Left lung (tissue), 4 donors: ENCODE measurements at regions not wholly inside any gene's neighbourhood (a gene's known extent, or its start where the extent isn't known, plus 50 kb on each side); places are given as distances from the start of the nearest gene placed in this dataset.

Experiments
- ATAC-seq: fragments of 200-7000 bp; cut with Tn5 transposase; one replicate; pipeline ENCODE4 v1.9.1; 2020; ENCODE audit warnings: moderate library complexity
- DNase-seq, 4 donors: peaks; one replicate each; pipeline ENCODE4 v3.0.0-alpha.2; 2013 to 2020
- H3K27ac ChIP-seq, 2 donors: fragments of 200-600 bp; sonication (generic) in 1 of 2; one replicate each; pipeline versions ENCODE4 v1.5.0 to v1.8.0; 2020 to 2021
- H3K27me3 ChIP-seq, 2 donors: fragments of 200-600 bp; sonication (generic) in 1 of 2; one replicate each; pipeline versions ENCODE4 v1.5.0 to v1.8.0; 2020 to 2021
- H3K36me3 ChIP-seq, 2 donors: fragments of 200-600 bp; sonication (generic) in 1 of 2; one replicate each; pipeline versions ENCODE4 v1.5.0 to v1.8.0; 2020 to 2021
- H3K4me1 ChIP-seq, 2 donors: fragments of 200-600 bp; one replicate each; pipeline ENCODE4 v1.8.0; 2021
- H3K4me3 ChIP-seq, 2 donors: fragments of 200-600 bp; sonication (generic) in 1 of 2; one replicate each; pipeline versions ENCODE4 v1.5.0 to v1.8.0; 2020 to 2021; ENCODE audit warnings: mild to moderate bottlenecking in 1 of 2
- H3K9me3 ChIP-seq, 2 donors: fragments of 200-600 bp; sonication (generic) in 1 of 2; one replicate each; pipeline versions ENCODE4 v1.5.0 to v1.8.0; 2020 to 2021
- intact Hi-C, 2 donors: fragments of 100-400 bp; cut with DNase I; formaldehyde crosslinking; loops; one replicate each; pipeline versions ENCODE4 v1.11.2 to v1.14.2; 2022
- TF ChIP-seq, protein P1 (sequence below), 2 donors: fragments of 200-600 bp; sonication (generic) in 1 of 2; IDR thresholded peaks; one replicate each; pipeline versions ENCODE4 v1.5.0 to v1.8.0; 2021; ENCODE audit warnings: antibody characterized with exemption in 2 of 2
- donor health status: DM: no; HTN: yes; CAD: no.
- donor health status: DM: no; HTN: no; CAD: no.

- TF ChIP-seq, protein P1, sequence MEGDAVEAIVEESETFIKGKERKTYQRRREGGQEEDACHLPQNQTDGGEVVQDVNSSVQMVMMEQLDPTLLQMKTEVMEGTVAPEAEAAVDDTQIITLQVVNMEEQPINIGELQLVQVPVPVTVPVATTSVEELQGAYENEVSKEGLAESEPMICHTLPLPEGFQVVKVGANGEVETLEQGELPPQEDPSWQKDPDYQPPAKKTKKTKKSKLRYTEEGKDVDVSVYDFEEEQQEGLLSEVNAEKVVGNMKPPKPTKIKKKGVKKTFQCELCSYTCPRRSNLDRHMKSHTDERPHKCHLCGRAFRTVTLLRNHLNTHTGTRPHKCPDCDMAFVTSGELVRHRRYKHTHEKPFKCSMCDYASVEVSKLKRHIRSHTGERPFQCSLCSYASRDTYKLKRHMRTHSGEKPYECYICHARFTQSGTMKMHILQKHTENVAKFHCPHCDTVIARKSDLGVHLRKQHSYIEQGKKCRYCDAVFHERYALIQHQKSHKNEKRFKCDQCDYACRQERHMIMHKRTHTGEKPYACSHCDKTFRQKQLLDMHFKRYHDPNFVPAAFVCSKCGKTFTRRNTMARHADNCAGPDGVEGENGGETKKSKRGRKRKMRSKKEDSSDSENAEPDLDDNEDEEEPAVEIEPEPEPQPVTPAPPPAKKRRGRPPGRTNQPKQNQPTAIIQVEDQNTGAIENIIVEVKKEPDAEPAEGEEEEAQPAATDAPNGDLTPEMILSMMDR (IDR thresholded peaks at IDR 0.05), result no peak
- no peak overlapping the region for H3K27ac ChIP-seq
- ATAC-seq, result no peak
Observed at GRCh38 chr6:45812922-45813321, 202.7 kb downstream of the CLIC5 start.

GRCh38 chr6:45808917-45809316 lies 206.7 kb downstream of the CLIC5 start:
- H3K4me1 ChIP-seq, result no peaks in the 10 kb centered on the region
- DNase-seq (no peak), ATAC-seq (no peak)
- TF ChIP-seq, protein P1 (IDR thresholded peaks at IDR 0.05), result no peak
- no peaks in the 10 kb centered on the region for H3K27me3 ChIP-seq
- intact Hi-C loops, result no loop called here
- H3K4me3 ChIP-seq, result no peak overlapping the region
- H3K36me3 ChIP-seq, result no peaks in the 10 kb centered on the region
- peaks cover 0 to 8% of the 10 kb centered on the region in 2 donors for H3K9me3 ChIP-seq
- H3K27ac ChIP-seq, result no peak overlapping the region

More at GRCh38 chr6:45812922-45813321, 202.7 kb downstream of the CLIC5 start:
- H3K36me3 ChIP-seq, result no peaks in the 10 kb centered on the region
- no peaks in the 10 kb centered on the region for H3K27me3 ChIP-seq
- intact Hi-C loops, result no loop called here
- no peaks in the 10 kb centered on the region for H3K4me1 ChIP-seq
- H3K9me3 ChIP-seq, result no peaks in the 10 kb centered on the region
- no peak overlapping the region for H3K4me3 ChIP-seq
- DNase-seq, result peak in 2 of 4 donors; percentile 42 to 52

DNA sequence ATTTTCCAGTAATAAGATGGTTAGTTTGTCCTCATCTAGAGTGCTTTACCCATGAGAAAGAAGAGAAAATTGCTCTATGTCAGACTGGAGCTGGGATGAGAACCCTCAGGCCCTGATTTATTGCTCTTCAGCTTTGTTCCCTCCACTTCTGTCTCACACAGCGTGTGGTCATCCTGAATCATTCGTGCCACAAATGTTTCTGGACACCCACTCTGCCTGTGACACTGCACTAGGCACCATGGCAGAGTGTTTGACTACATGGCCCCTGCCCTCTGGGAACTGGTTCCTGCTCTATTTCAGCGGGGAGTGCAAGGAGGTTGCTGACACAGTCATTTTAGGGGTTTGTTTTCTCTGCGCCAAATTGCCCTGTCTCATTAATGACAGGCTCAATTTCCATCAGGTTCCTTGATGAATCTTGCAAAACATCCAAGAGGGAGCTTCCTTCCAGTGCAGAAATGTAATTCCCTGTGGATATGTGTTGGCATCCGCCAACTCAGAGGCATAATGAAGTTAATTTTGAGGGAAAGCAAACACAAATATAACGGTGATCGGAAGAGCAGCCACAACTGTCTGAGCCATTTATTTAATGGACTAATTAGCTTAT lies 207.5 kb downstream of the CLIC5 start:
- H3K27me3 ChIP-seq, result no peaks in the 10 kb centered on the region
- H3K4me3 ChIP-seq, result no peak overlapping the region
- H3K27ac ChIP-seq, result no peak overlapping the region
- no peaks in the 10 kb centered on the region for H3K4me1 ChIP-seq
- DNase-seq, result no peak
- TF ChIP-seq, protein P1 (IDR thresholded peaks at IDR 0.05), result no peak
- no peaks in the 10 kb centered on the region for H3K36me3 ChIP-seq
- intact Hi-C loops, result no loop called here
- H3K9me3 ChIP-seq, result peaks cover 0 to 8% of the 10 kb centered on the region in 2 donors
- ATAC-seq, result no peak

DNA sequence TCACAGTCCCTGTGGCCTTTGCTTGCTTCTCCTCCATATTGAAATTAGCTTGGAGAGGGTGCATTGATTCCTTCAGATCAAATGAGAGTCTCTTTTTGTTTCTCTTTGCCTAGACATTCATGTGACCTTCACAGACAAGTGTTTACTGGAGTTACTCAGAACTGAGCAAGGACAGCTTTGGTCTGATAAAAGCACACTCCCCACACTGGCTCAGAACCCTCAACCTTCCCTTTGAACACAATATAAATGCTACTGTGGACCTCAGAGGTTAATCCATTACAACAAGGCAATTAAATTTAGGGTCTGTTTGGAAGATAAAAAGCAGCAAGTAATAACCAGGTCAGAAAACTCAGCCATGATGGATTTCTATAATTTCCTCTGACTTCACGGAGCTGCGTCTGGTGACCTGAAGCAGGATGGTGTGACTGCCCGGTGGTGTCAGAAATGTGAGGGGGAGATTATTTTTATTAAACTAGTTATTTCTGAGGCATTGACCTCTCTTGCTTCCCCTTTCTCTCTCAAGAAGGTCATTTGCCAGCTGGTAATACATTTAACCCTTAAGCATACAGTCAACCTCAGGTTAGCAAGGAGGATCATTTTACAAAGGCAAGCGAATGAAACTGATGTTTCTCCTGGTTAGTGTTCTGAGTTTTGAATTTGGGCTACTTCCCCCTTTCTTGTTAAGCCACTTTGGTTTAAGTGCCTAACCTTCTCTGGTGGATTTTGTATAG lies 208.2 kb downstream of the CLIC5 start:
- Histone ChIP-seq H3K9me3 (peaks cover 0 to 8% of the 10 kb centered on the region in 2 donors), H3K4me3 (no peak overlapping the region), H3K27me3 (no peaks in the 10 kb centered on the region), H3K27ac (no peak overlapping the region), H3K36me3 (no peaks in the 10 kb centered on the region), H3K4me1 (no peaks in the 10 kb centered on the region)
- intact Hi-C loops, result no loop called here
- no peak for ATAC-seq
- no peak for DNase-seq
- TF ChIP-seq, protein P1 (IDR thresholded peaks at IDR 0.05), result no peak

DNA sequence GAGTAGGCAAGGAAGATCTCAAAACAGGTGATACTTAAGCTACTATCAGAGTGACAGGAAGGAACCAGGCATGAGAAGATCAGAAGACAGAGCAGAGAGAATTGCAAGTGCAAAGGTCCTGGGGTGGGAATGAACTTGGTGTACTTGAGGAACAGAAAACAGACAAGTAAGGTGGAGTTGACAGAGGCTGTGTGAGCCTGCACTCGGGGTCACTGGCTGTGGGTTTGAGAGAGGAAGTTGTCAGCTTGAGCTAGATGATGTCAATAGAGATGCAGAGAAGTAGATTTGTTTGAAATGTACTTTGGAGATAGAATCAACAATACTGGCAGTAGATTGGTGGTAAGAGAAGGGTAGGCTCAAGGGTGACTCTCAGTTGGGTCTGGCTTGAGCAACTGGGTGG lies 209.5 kb downstream of the CLIC5 start:
- peaks cover 0 to 8% of the 10 kb centered on the region in 2 donors for H3K9me3 ChIP-seq
- no peaks in the 10 kb centered on the region for H3K27me3 ChIP-seq
- no peaks in the 10 kb centered on the region for H3K36me3 ChIP-seq
- TF ChIP-seq, protein P1 (IDR thresholded peaks at IDR 0.05), result no peak
- ATAC-seq (no peak), DNase-seq (no peak)
- no peaks in the 10 kb centered on the region for H3K4me1 ChIP-seq
- no peak overlapping the region for H3K27ac ChIP-seq
- intact Hi-C loops, result no loop called here
- no peak overlapping the region for H3K4me3 ChIP-seq
